CD4-positive, CD25-positive, alpha-beta regulatory T cell (primary cell): ENCODE measurements at regions not wholly inside any gene's neighbourhood (a gene's known extent, or its start where the extent isn't known, plus 50 kb on each side); places are given as distances from the start of the nearest gene placed in this dataset.
"Not testable (repeated sequence)": the region's sequence is repeated elsewhere in the genome, so short reads cannot be mapped to it uniquely, and the experiment has no call there.

Experiments
- ATAC-seq, 2 donors: fragments of 150-1000 bp; cut with Tn5 transposase; one replicate each; pipeline ENCODE4 v1.10.0; 2021; ENCODE audit warnings: low read depth in 2 of 2, moderate number of reproducible peaks in 2 of 2, moderate library complexity in 1 of 2
- DNase-seq, 3 donors: peaks; one replicate each; pipeline versions ENCODE4 v3.0.0 to v3.0.0-alpha.2; 2012 to 2022; ENCODE audit warnings: mixed read lengths in 1 of 3
- H3K27ac ChIP-seq: one replicate; pipeline ENCODE4 v1.7.0; 2013; ENCODE audit warnings: mild to moderate bottlenecking, low read length; ENCODE audit not compliant: insufficient read depth, poor library complexity, severe bottlenecking
- H3K27me3 ChIP-seq: one replicate; pipeline ENCODE4 v1.7.0; 2013; ENCODE audit warnings: low read length; ENCODE audit not compliant: control insufficient read depth, insufficient read depth
- H3K36me3 ChIP-seq: one replicate; pipeline ENCODE4 v1.7.0; 2013; ENCODE audit warnings: mild to moderate bottlenecking, low read length, moderate library complexity; ENCODE audit not compliant: control insufficient read depth, insufficient read depth
- H3K4me1 ChIP-seq: 2 replicates; pipeline ENCODE4 v1.7.0; 2013; ENCODE audit warnings: mild to moderate bottlenecking, low read length; ENCODE audit not compliant: insufficient read depth, control insufficient read depth, poor library complexity, severe bottlenecking
- H3K4me3 ChIP-seq: one replicate; pipeline ENCODE4 v1.7.0; 2013; ENCODE audit warnings: low read depth, mild to moderate bottlenecking, low read length, moderate library complexity
- H3K9me3 ChIP-seq, 2 experiments: 1 replicate in 1 of 2; 2 replicates in 1 of 2; pipeline ENCODE4 v1.7.0; 2013; ENCODE audit warnings: low read length in 2 of 2, mild to moderate bottlenecking in 1 of 2, moderate library complexity in 1 of 2; ENCODE audit not compliant: control insufficient read depth in 2 of 2
- H3K27ac Mint-ChIP-seq, 3 donors: one replicate each; pipeline ENCODE4 v1.8.0; 2020 to 2022; ENCODE audit warnings: mild to moderate bottlenecking in 3 of 3, mixed read lengths in 3 of 3, moderate library complexity in 2 of 3
- H3K27me3 Mint-ChIP-seq: one replicate; pipeline ENCODE4 v1.8.0; 2022; ENCODE audit warnings: mild to moderate bottlenecking, mixed read lengths
- H3K36me3 Mint-ChIP-seq: one replicate; pipeline ENCODE4 v1.8.0; 2020; ENCODE audit warnings: mixed read lengths
- H3K4me1 Mint-ChIP-seq, 4 donors: one replicate each; pipeline ENCODE4 v1.8.0; 2020 to 2022; ENCODE audit warnings: mixed read lengths in 4 of 4, mild to moderate bottlenecking in 1 of 4
- H3K4me3 Mint-ChIP-seq, 4 donors: one replicate each; pipeline ENCODE4 v1.8.0; 2020 to 2022; ENCODE audit warnings: mild to moderate bottlenecking in 4 of 4, mixed read lengths in 4 of 4, moderate library complexity in 3 of 4
- H3K9me3 Mint-ChIP-seq, 7 donors: one replicate each; pipeline ENCODE4 v1.8.0; 2020 to 2022; ENCODE audit warnings: mixed read lengths in 7 of 7, mild to moderate bottlenecking in 3 of 7, moderate library complexity in 2 of 7

GRCh38 chr6:166253778-166254204 lies 54.4 kb downstream of the PRR18 start:
- H3K4me3 Mint-ChIP-seq = peak overlapping the region in 3 of 4 donors; percentile 68 to 75 (median 74)
- peaks cover 8% of the 10 kb centered on the region for H3K27me3 ChIP-seq
- H3K27ac ChIP-seq = no peak overlapping the region
- H3K36me3 Mint-ChIP-seq = no peaks in the 10 kb centered on the region
- peak in 1 of 2 donors; percentile 21 for ATAC-seq
- H3K4me3 ChIP-seq = peak overlapping the region; percentile 59
- H3K4me1 ChIP-seq = peaks cover 27% of the 10 kb centered on the region
- H3K4me1 Mint-ChIP-seq = peaks cover 13 to 38% (median 21%) of the 10 kb centered on the region in 4 donors
- H3K27ac Mint-ChIP-seq = peak overlapping the region in 1 of 3 donors; percentile 89
- H3K27me3 Mint-ChIP-seq = peaks cover 42% of the 10 kb centered on the region
- DNase-seq = peak in 1 of 3 donors; percentile 48
- H3K9me3 Mint-ChIP-seq = no peaks in the 10 kb centered on the region
- H3K9me3 ChIP-seq = no peaks in the 10 kb centered on the region
- no peaks in the 10 kb centered on the region for H3K36me3 ChIP-seq

- H3K27me3 ChIP-seq = peaks cover 8% of the 10 kb centered on the region
- Mint-ChIP-seq H3K4me3 (peak overlapping the region in 3 of 4 donors; percentile 75 to 88 (median 83)), H3K27ac (peak overlapping the region in 1 of 3 donors; percentile 99), H3K36me3 (no peaks in the 10 kb centered on the region), H3K9me3 (no peaks in the 10 kb centered on the region), H3K4me1 (peaks cover 10 to 33% (median 19%) of the 10 kb centered on the region in 4 donors), H3K27me3 (peaks cover 46% of the 10 kb centered on the region)
- no peaks in the 10 kb centered on the region for H3K36me3 ChIP-seq
- DNase-seq (peak; percentile 18 to 61 (median 23)), ATAC-seq (peak; percentile 27 to 28)
- H3K4me1 ChIP-seq = peaks cover 22% of the 10 kb centered on the region
- H3K4me3 ChIP-seq = peak overlapping the region; percentile 59
- no peak overlapping the region for H3K27ac ChIP-seq
- no peaks in the 10 kb centered on the region for H3K9me3 ChIP-seq
These were observed 54.9 kb downstream of the PRR18 start for GRCh38 chr6:166253281-166253681.

GRCh38 chr6:166252601-166253000 lies 55.6 kb downstream of the PRR18 start:
- no peak overlapping the region for H3K27ac ChIP-seq
- Mint-ChIP-seq H3K4me3 (peak overlapping the region in 1 of 4 donors; percentile 75), H3K27ac (no peak overlapping the region), H3K4me1 (peaks cover 9 to 26% (median 14%) of the 10 kb centered on the region in 4 donors), H3K27me3 (peaks cover 46% of the 10 kb centered on the region), H3K9me3 (no peaks in the 10 kb centered on the region), H3K36me3 (no peaks in the 10 kb centered on the region)
- peaks cover 15% of the 10 kb centered on the region for H3K4me1 ChIP-seq
- no peaks in the 10 kb centered on the region for H3K9me3 ChIP-seq
- no peak for ATAC-seq
- H3K27me3 ChIP-seq = peaks cover 8% of the 10 kb centered on the region
- H3K4me3 ChIP-seq = no peak overlapping the region
- no peaks in the 10 kb centered on the region for H3K36me3 ChIP-seq
- no peak for DNase-seq

- Histone ChIP-seq H3K27me3 (peaks cover 8% of the 10 kb centered on the region), H3K4me1 (peaks cover 14% of the 10 kb centered on the region), H3K4me3 (no peak overlapping the region), H3K36me3 (no peaks in the 10 kb centered on the region), H3K9me3 (no peaks in the 10 kb centered on the region), H3K27ac (no peak overlapping the region)
- no peak for ATAC-seq
- peaks cover 9 to 19% (median 11%) of the 10 kb centered on the region in 4 donors for H3K4me1 Mint-ChIP-seq
- DNase-seq = no peak
- H3K4me3 Mint-ChIP-seq = peak overlapping the region in 2 of 4 donors; percentile 50 to 74
- H3K36me3 Mint-ChIP-seq = no peaks in the 10 kb centered on the region
- peak overlapping the region in 2 of 3 donors; percentile 32 to 87 for H3K27ac Mint-ChIP-seq
- H3K27me3 Mint-ChIP-seq = peaks cover 42% of the 10 kb centered on the region
- H3K9me3 Mint-ChIP-seq = peaks cover 0 to under 1% (median 0%) of the 10 kb centered on the region in 7 donors
These were observed 56.5 kb downstream of the PRR18 start for GRCh38 chr6:166251655-166252054.

- Histone ChIP-seq H3K4me3 (no peak overlapping the region), H3K36me3 (no peaks in the 10 kb centered on the region), H3K27me3 (peaks cover 7% of the 10 kb centered on the region), H3K9me3 (no peaks in the 10 kb centered on the region), H3K4me1 (peaks cover 14% of the 10 kb centered on the region), H3K27ac (no peak overlapping the region)
- peak in 1 of 3 donors; percentile 51 for DNase-seq
- Mint-ChIP-seq H3K9me3 (peaks cover 0 to 1% (median 0%) of the 10 kb centered on the region in 7 donors), H3K36me3 (no peaks in the 10 kb centered on the region), H3K4me1 (peaks cover 9 to 18% (median 13%) of the 10 kb centered on the region in 4 donors), H3K27me3 (peaks cover 46% of the 10 kb centered on the region), H3K4me3 (peak overlapping the region in 2 of 4 donors; percentile 50 to 74), H3K27ac (peak overlapping the region in 2 of 3 donors; percentile 32 to 87)
- ATAC-seq = no peak
These were observed 57.0 kb downstream of the PRR18 start for GRCh38 chr6:166251211-166251610.

- H3K36me3 ChIP-seq, H3K27ac ChIP-seq, DNase-seq, H3K36me3 Mint-ChIP-seq, H3K27ac Mint-ChIP-seq, H3K4me3 ChIP-seq, ATAC-seq, H3K9me3 ChIP-seq, H3K4me3 Mint-ChIP-seq, H3K9me3 Mint-ChIP-seq, H3K27me3 ChIP-seq: not testable (repeated sequence)
- peaks cover 22% of the 10 kb centered on the region for H3K4me1 ChIP-seq
- H3K4me1 Mint-ChIP-seq = peaks cover 15 to 18% (median 17%) of the 10 kb centered on the region in 4 donors
- peaks cover 35% of the 10 kb centered on the region for H3K27me3 Mint-ChIP-seq
These were observed 59.0 kb downstream of the PRR18 start for GRCh38 chr6:166249061-166249785.

- H3K9me3 ChIP-seq = no peaks in the 10 kb centered on the region
- H3K4me1 Mint-ChIP-seq = peaks cover 13 to 18% (median 16%) of the 10 kb centered on the region in 4 donors
- ATAC-seq (no peak), DNase-seq (no peak)
- peaks cover 1% of the 10 kb centered on the region for H3K27me3 ChIP-seq
- H3K4me3 ChIP-seq = no peak overlapping the region
- H3K27ac Mint-ChIP-seq = peak overlapping the region in 2 of 3 donors; percentile 38 to 81
- H3K9me3 Mint-ChIP-seq = peaks cover 0 to 2% (median 0%) of the 10 kb centered on the region in 7 donors
- H3K27ac ChIP-seq = no peak overlapping the region
- H3K4me1 ChIP-seq = peaks cover 15% of the 10 kb centered on the region
- no peak overlapping the region for H3K4me3 Mint-ChIP-seq
- peaks cover 15% of the 10 kb centered on the region for H3K27me3 Mint-ChIP-seq
- H3K36me3 ChIP-seq = no peaks in the 10 kb centered on the region
- H3K36me3 Mint-ChIP-seq = no peaks in the 10 kb centered on the region
These were observed 63.0 kb downstream of the PRR18 start for GRCh38 chr6:166245148-166245547.
